Activated CD4-positive, alpha-beta memory T cell treated with anti-CD3 and anti-CD28 coated beads, Interleukin-2, amount 10 ng/mL, durations not matched to agents 7 days and 5 days (primary cell): ENCODE measurements at regions not wholly inside any gene's neighbourhood (a gene's known extent, or its start where the extent isn't known, plus 50 kb on each side); places are given as distances from the start of the nearest gene placed in this dataset.

ENCODE experiments used
- CTCF ChIA-PET: fragments of 350-600 bp; sonication (Branson Sonifier 250); formaldehyde crosslinking; loops from one replicate; lab custom pipeline; 2021; ENCODE audit warnings: antibody characterized with exemption, inconsistent platforms; lab: Charles Lee
- POLR2A ChIA-PET: fragments of 350-600 bp; sonication (Branson Sonifier 250); formaldehyde crosslinking; loops from one replicate; lab custom pipeline; 2021; ENCODE audit warnings: antibody characterized with exemption; lab: Charles Lee
- DNase-seq: peaks from one replicate; pipeline ENCODE4 v3.0.0-alpha.2; 2020
- H3K27ac Mint-ChIP-seq: one replicate; pipeline ENCODE4 v1.8.0; 2021; ENCODE audit warnings: mild to moderate bottlenecking, mixed read lengths
- H3K27me3 Mint-ChIP-seq: one replicate; pipeline ENCODE4 v1.8.0; 2021; ENCODE audit warnings: mixed read lengths
- H3K36me3 Mint-ChIP-seq: one replicate; pipeline ENCODE4 v1.8.0; 2021; ENCODE audit warnings: low read depth, mixed read lengths
- H3K4me1 Mint-ChIP-seq: one replicate; pipeline ENCODE4 v1.8.0; 2021; ENCODE audit warnings: mixed read lengths
- H3K4me3 Mint-ChIP-seq: one replicate; pipeline ENCODE4 v1.8.0; 2021; ENCODE audit warnings: mild to moderate bottlenecking, mixed read lengths
- H3K9me3 Mint-ChIP-seq: one replicate; pipeline ENCODE4 v1.8.0; 2021; ENCODE audit warnings: mixed read lengths

DNA sequence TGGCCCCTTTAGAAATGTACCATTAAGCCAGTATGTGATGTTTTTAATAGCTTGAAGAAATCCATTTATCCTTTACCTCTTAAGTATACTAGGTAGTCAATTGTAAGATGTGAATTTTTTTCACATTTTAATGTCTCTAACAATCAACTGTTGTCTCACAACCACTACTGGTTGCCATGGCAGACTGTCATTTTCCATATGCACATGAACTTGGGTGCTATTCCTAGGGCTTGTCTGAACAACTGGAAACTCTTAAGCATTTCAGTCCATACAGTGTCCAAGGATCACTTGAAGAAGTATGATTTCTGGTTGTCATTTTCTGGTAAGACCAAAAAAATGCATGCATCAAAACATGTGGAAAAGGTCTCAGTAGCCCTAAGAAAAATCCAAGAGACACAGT, 315.1 kb downstream of the HHIPL2 start:
- H3K27me3 Mint-ChIP-seq = no peaks in the 10 kb centered on the region
- H3K36me3 Mint-ChIP-seq = no peaks in the 10 kb centered on the region
- no peak overlapping the region for H3K4me3 Mint-ChIP-seq
- POLR2A ChIA-PET = no interaction called here
- no peak overlapping the region for H3K27ac Mint-ChIP-seq
- H3K9me3 Mint-ChIP-seq = no peaks in the 10 kb centered on the region
- no peaks in the 10 kb centered on the region for H3K4me1 Mint-ChIP-seq
- no peak for DNase-seq
- CTCF ChIA-PET = no interaction called here

- H3K4me1 Mint-ChIP-seq = no peaks in the 10 kb centered on the region
- ChIA-PET POLR2A (no interaction called here), CTCF (no interaction called here)
- H3K27ac Mint-ChIP-seq = no peak overlapping the region
- no peak for DNase-seq
- no peaks in the 10 kb centered on the region for H3K27me3 Mint-ChIP-seq
- H3K36me3 Mint-ChIP-seq = no peaks in the 10 kb centered on the region
- H3K4me3 Mint-ChIP-seq = no peak overlapping the region
- peaks cover 2% of the 10 kb centered on the region for H3K9me3 Mint-ChIP-seq
Observed at GRCh38 chr1:222229672-222230312, 318.1 kb downstream of the HHIPL2 start.

DNA sequence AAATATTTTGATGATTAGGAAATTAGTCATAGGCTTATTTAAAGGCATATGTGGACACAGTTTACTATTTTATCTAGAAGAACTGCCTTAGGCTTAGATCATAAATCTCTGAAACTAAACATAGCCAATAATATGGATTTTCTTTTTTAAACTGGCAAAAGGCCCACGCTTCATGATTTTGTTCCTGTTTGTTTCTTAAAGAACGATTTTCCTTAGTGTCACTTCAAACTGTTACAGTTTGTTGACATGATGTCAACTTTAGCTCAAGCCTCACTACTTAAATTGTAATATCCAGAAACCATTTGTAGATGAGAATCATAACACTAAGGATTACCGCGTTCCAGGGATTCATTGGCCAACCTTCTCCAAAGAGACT, 322.6 kb downstream of the HHIPL2 start:
- Mint-ChIP-seq H3K4me3 (no peak overlapping the region), H3K36me3 (no peaks in the 10 kb centered on the region), H3K27ac (no peak overlapping the region), H3K27me3 (no peaks in the 10 kb centered on the region), H3K4me1 (no peaks in the 10 kb centered on the region), H3K9me3 (peaks cover 2% of the 10 kb centered on the region)
- no peak for DNase-seq
- POLR2A ChIA-PET = no interaction called here
- CTCF ChIA-PET = no interaction called here

DNA sequence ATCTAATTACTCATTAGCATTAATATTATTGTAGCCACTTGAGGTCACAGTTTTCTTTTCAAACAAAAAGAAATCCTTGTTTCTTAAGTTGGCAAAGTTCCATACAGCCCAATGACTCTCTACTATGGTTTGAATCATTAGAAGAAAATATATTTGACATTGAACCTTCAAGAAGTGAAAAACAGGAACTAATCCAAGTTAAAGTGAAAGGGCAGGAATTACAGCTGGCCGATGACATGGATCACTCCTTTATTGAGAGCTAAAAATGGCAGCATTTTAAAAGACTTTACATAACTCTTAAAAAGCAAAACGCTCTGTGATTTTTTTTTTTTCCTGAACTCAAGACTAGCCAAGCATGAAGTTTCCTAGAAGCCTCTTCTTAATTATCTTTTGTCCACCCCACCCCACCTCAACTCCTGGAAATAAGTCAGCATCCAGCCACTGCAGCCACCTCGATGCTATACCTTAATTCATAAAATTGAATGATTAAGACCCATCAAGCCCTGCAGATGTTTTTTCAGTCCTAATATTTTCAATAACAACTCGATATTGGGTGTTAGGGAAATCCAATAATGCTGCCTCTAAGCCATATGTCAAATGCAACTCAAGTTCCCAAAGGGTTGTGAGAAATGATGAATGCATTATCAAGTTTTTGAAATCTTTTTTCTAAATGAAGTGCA, 323.1 kb downstream of the HHIPL2 start:
- Mint-ChIP-seq H3K4me1 (no peaks in the 10 kb centered on the region), H3K9me3 (peaks cover 7% of the 10 kb centered on the region), H3K36me3 (no peaks in the 10 kb centered on the region), H3K27me3 (no peaks in the 10 kb centered on the region), H3K4me3 (no peak overlapping the region), H3K27ac (no peak overlapping the region)
- POLR2A ChIA-PET = no interaction called here
- CTCF ChIA-PET = no interaction called here
- DNase-seq = no peak

DNA sequence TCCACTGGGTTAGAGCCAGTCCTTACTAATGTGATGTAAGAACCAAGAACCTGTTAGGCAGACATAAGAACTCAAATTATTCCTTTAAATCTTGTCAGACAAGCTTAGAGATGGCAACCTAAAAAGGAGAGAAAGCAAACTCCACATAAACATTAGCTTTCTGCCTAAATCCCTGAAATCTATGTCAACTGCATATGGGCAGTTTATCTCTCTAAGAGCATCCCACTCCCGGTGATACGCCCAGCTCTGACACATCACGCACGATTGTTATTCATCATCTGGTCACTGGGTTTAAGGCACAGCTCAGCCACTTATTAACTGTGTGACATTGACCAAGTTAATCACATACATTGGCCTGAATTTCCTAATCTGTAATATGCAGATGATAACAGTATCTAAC, 323.7 kb downstream of the HHIPL2 start:
- CTCF ChIA-PET = no interaction called here
- Mint-ChIP-seq H3K4me3 (no peak overlapping the region), H3K27me3 (no peaks in the 10 kb centered on the region), H3K36me3 (no peaks in the 10 kb centered on the region), H3K27ac (no peak overlapping the region), H3K4me1 (no peaks in the 10 kb centered on the region), H3K9me3 (peaks cover 7% of the 10 kb centered on the region)
- POLR2A ChIA-PET = no interaction called here
- DNase-seq = no peak

GRCh38 chr1:222223010-222223409, 324.9 kb downstream of the HHIPL2 start:
- no peak for DNase-seq
- no peak overlapping the region for H3K4me3 Mint-ChIP-seq
- H3K27me3 Mint-ChIP-seq = no peaks in the 10 kb centered on the region
- POLR2A ChIA-PET = no interaction called here
- H3K36me3 Mint-ChIP-seq = no peaks in the 10 kb centered on the region
- H3K27ac Mint-ChIP-seq = no peak overlapping the region
- no peaks in the 10 kb centered on the region for H3K4me1 Mint-ChIP-seq
- H3K9me3 Mint-ChIP-seq = peaks cover 7% of the 10 kb centered on the region
- CTCF ChIA-PET = no interaction called here

GRCh38 chr1:222216255-222216754, 331.6 kb downstream of the HHIPL2 start:
- no peak overlapping the region for H3K4me3 Mint-ChIP-seq
- H3K27me3 Mint-ChIP-seq = no peaks in the 10 kb centered on the region
- CTCF ChIA-PET = no interaction called here
- no peak overlapping the region for H3K27ac Mint-ChIP-seq
- H3K36me3 Mint-ChIP-seq = no peaks in the 10 kb centered on the region
- POLR2A ChIA-PET = no interaction called here
- no peak for DNase-seq
- H3K4me1 Mint-ChIP-seq = no peaks in the 10 kb centered on the region
- peaks cover 5% of the 10 kb centered on the region for H3K9me3 Mint-ChIP-seq

GRCh38 chr1:222210776-222211175, 337.1 kb downstream of the HHIPL2 start:
- ChIA-PET POLR2A (no interaction called here), CTCF (no interaction called here)
- Mint-ChIP-seq H3K27me3 (no peaks in the 10 kb centered on the region), H3K36me3 (no peaks in the 10 kb centered on the region), H3K9me3 (peaks cover 2% of the 10 kb centered on the region), H3K4me1 (no peaks in the 10 kb centered on the region), H3K27ac (no peak overlapping the region), H3K4me3 (no peak overlapping the region)
- no peak for DNase-seq

DNA sequence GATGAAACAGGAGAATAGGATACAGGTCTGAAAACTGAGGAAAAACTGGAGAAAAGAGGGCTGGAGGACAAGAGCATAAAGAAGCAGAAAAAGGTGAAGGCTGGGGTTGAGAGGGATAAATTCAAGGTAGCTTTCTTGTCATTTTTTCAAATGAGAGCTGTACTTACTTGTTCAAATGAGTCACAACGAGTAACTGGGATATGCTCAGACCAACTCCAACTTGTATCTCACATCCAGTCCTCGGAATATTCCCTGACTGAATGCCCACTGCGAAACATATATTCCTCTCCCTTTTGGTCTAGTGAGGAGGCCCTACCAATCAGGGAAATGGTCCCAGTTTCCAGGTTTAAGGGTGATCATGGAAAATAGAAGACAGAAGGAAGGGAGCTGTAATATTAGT, 343.4 kb downstream of the HHIPL2 start:
- no peaks in the 10 kb centered on the region for H3K4me1 Mint-ChIP-seq
- no peak overlapping the region for H3K27ac Mint-ChIP-seq
- POLR2A ChIA-PET = no interaction called here
- DNase-seq = no peak
- no peaks in the 10 kb centered on the region for H3K36me3 Mint-ChIP-seq
- no peak overlapping the region for H3K4me3 Mint-ChIP-seq
- H3K9me3 Mint-ChIP-seq = peaks cover 2% of the 10 kb centered on the region
- CTCF ChIA-PET = no interaction called here
- H3K27me3 Mint-ChIP-seq = no peaks in the 10 kb centered on the region

DNA sequence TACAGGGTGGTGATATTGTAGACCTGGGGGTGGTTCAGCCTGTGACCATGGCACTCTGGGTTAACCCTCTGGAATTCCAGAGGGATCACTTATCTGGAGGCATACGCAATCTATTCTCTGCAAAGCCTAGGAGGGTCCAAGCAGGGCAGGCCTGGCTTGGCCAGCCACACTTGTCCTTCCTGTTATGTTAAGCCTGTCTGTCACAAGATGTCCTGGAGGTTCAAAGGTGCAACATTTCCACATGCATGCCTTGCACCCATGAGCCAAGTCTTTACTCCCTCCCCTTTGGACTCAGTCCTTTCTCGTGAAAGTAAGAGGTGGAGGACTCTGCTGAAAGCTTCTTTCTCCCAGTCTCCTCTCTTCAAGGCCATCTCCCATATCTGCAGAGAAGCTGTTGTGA, 345.1 kb downstream of the HHIPL2 start:
- POLR2A ChIA-PET = no interaction called here
- Mint-ChIP-seq H3K4me1 (no peaks in the 10 kb centered on the region), H3K4me3 (no peak overlapping the region), H3K27ac (no peak overlapping the region), H3K9me3 (no peaks in the 10 kb centered on the region), H3K36me3 (no peaks in the 10 kb centered on the region), H3K27me3 (no peaks in the 10 kb centered on the region)
- CTCF ChIA-PET = no interaction called here
- no peak for DNase-seq

- H3K36me3 Mint-ChIP-seq = no peaks in the 10 kb centered on the region
- ChIA-PET POLR2A (no interaction called here), CTCF (no interaction called here)
- no peak overlapping the region for H3K27ac Mint-ChIP-seq
- no peaks in the 10 kb centered on the region for H3K4me1 Mint-ChIP-seq
- H3K4me3 Mint-ChIP-seq = no peak overlapping the region
- H3K9me3 Mint-ChIP-seq = peaks cover 2% of the 10 kb centered on the region
- DNase-seq = no peak
- no peaks in the 10 kb centered on the region for H3K27me3 Mint-ChIP-seq
Observed at GRCh38 chr1:222196736-222197135, 351.2 kb downstream of the HHIPL2 start.

- Mint-ChIP-seq H3K9me3 (peaks cover 3% of the 10 kb centered on the region), H3K36me3 (no peaks in the 10 kb centered on the region), H3K4me1 (no peaks in the 10 kb centered on the region), H3K4me3 (no peak overlapping the region), H3K27ac (no peak overlapping the region), H3K27me3 (no peaks in the 10 kb centered on the region)
- ChIA-PET CTCF (no interaction called here), POLR2A (no interaction called here)
- DNase-seq = no peak
Observed at GRCh38 chr1:222196288-222196687, 351.6 kb downstream of the HHIPL2 start.

GRCh38 chr1:222195857-222196256, 352.0 kb downstream of the HHIPL2 start:
- no peaks in the 10 kb centered on the region for H3K27me3 Mint-ChIP-seq
- DNase-seq = no peak
- no peak overlapping the region for H3K27ac Mint-ChIP-seq
- H3K4me3 Mint-ChIP-seq = no peak overlapping the region
- H3K36me3 Mint-ChIP-seq = no peaks in the 10 kb centered on the region
- POLR2A ChIA-PET = no interaction called here
- H3K4me1 Mint-ChIP-seq = no peaks in the 10 kb centered on the region
- CTCF ChIA-PET = no interaction called here
- H3K9me3 Mint-ChIP-seq = peaks cover 3% of the 10 kb centered on the region

DNA sequence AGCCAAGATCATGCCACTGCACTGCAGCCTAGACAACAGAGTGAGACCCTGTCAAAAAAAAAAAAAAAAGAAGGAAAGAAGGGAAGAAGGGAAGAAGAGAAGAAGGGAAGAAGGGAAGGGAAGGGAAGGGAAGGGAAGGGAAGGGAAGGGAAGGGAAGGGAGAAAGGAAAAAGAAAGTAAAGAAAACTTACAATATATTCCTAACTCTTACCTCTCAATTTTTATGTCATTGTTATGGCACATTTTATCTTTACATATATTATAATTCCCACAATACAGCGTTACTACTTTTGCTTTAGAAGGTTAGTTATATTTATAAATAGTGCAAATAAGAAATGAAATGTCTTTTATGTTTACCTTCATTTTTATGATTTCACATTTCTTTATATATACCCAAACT, 358.7 kb downstream of the HHIPL2 start:
- ChIA-PET CTCF (no interaction called here), POLR2A (no interaction called here)
- Mint-ChIP-seq H3K27me3 (no peaks in the 10 kb centered on the region), H3K36me3 (no peaks in the 10 kb centered on the region), H3K4me3 (no peak overlapping the region), H3K4me1 (no peaks in the 10 kb centered on the region), H3K9me3 (peaks cover 3% of the 10 kb centered on the region), H3K27ac (no peak overlapping the region)
- no peak for DNase-seq
